B cell (primary cell): ENCODE measurements at regions not wholly inside any gene's neighbourhood (a gene's known extent, or its start where the extent isn't known, plus 50 kb on each side); places are given as distances from the start of the nearest gene placed in this dataset.

Experiments
- ATAC-seq: fragments of 200-7000 bp; cut with Tn5 transposase; one replicate; pipeline ENCODE4 v1.10.0; 2021; ENCODE audit warnings: low read depth, mild to moderate bottlenecking, moderate number of reproducible peaks, moderate library complexity
- CTCF ChIA-PET: fragments of 350-600 bp; sonication (Branson Sonifier 250); formaldehyde crosslinking; loops from one replicate; lab custom pipeline; 2021; ENCODE audit warnings: antibody characterized with exemption, inconsistent platforms; lab: Charles Lee
- POLR2A ChIA-PET: fragments of 350-600 bp; sonication (Branson Sonifier 250); formaldehyde crosslinking; loops from one replicate; lab custom pipeline; 2021; ENCODE audit warnings: antibody characterized with exemption; lab: Charles Lee
- DNase-seq: peaks from one replicate; pipeline ENCODE4 v3.0.0; 2013
- H2AFZ ChIP-seq: 2 replicates; pipeline ENCODE4 v1.6.1; 2012; ENCODE audit warnings: mild to moderate bottlenecking, low read depth, low read length; ENCODE audit not compliant: insufficient read depth, poor library complexity, severe bottlenecking
- H3K27ac ChIP-seq, 2 donors: 1 replicate in 1 of 2; 2 replicates in 1 of 2; pipeline ENCODE4 v1.5.1; 2012 to 2013; ENCODE audit warnings: low read length in 2 of 2, mild to moderate bottlenecking in 2 of 2, moderate library complexity in 1 of 2
- H3K27me3 ChIP-seq, 4 experiments: fragments of 200-600 bp in 1 of 4; sonication (generic) in 1 of 4; replicated peaks in 1 of 4; 1 replicate in 2 of 4; 2 replicates in 2 of 4; pipeline versions ENCODE4 v1.6.1 to v1.7.0; 2013 to 2016; ENCODE audit warnings: low read length in 3 of 4, mild to moderate bottlenecking in 2 of 4, mixed read lengths in 1 of 4, moderate library complexity in 1 of 4; ENCODE audit not compliant: insufficient read depth in 4 of 4, control insufficient read depth in 3 of 4; ENCODE audit errors: control extremely low read depth in 1 of 4
- H3K36me3 ChIP-seq, 2 experiments: replicated peaks in 1 of 2; 1 replicate in 1 of 2; 2 replicates in 1 of 2; pipeline versions ENCODE4 v1.6.1 to v1.7.1; 2013; ENCODE audit warnings: low read length in 1 of 2; ENCODE audit not compliant: insufficient read depth in 2 of 2, control insufficient read depth in 1 of 2; ENCODE audit errors: control extremely low read depth in 1 of 2, extremely low read depth in 1 of 2
- H3K4me1 ChIP-seq, 2 donors: fragments of 200-600 bp in 1 of 2; sonication (generic) in 1 of 2; 1 replicate in 1 of 2; 2 replicates in 1 of 2; pipeline versions ENCODE4 v1.5.1 to v1.6.1; 2013 to 2017; ENCODE audit warnings: low read length in 2 of 2; ENCODE audit not compliant: control insufficient read depth in 2 of 2, insufficient read depth in 2 of 2
- H3K4me2 ChIP-seq: replicated peaks from 2 replicates; pipeline ENCODE3; 2012; ENCODE audit warnings: mild to moderate bottlenecking, low read depth, low read length; ENCODE audit not compliant: poor library complexity, severe bottlenecking
- H3K4me3 ChIP-seq, 5 experiments: fragments of 200-600 bp in 1 of 5; sonication (generic) in 1 of 5; 1 replicate in 3 of 5; 2 replicates in 2 of 5; pipeline versions ENCODE4 v1.5.1 to v1.7.0; 2011 to 2016; ENCODE audit warnings: low read length in 4 of 5, mild to moderate bottlenecking in 4 of 5, low read depth in 2 of 5, control low read depth in 1 of 5, moderate library complexity in 1 of 5; ENCODE audit not compliant: insufficient read depth in 1 of 5; ENCODE audit errors: control extremely low read depth in 1 of 5, extremely low read depth in 1 of 5
- H3K79me2 ChIP-seq: fragments of 200-600 bp; sonication (generic); one replicate; pipeline ENCODE4 v1.6.0; 2016; ENCODE audit warnings: low read length; ENCODE audit not compliant: control insufficient read depth, insufficient read depth
- H3K9ac ChIP-seq: fragments of 200-600 bp; sonication (generic); 2 replicates; pipeline ENCODE4 v1.6.1; 2017; ENCODE audit warnings: mild to moderate bottlenecking, low read length, moderate library complexity
- H3K9me3 ChIP-seq, 3 donors: one replicate each; pipeline versions ENCODE4 v1.6.1 to v1.7.1; 2013; ENCODE audit warnings: low read length in 2 of 3; ENCODE audit not compliant: control insufficient read depth in 2 of 3, insufficient read depth in 1 of 3; ENCODE audit errors: control extremely low read depth in 1 of 3
- H4K20me1 ChIP-seq: 2 replicates; pipeline ENCODE4 v1.6.0; 2012; ENCODE audit warnings: mild to moderate bottlenecking, low read length; ENCODE audit not compliant: insufficient read depth, control insufficient read depth, poor library complexity, severe bottlenecking
- H3K27ac Mint-ChIP-seq: one replicate; pipeline ENCODE4 v1.8.0; 2021; ENCODE audit warnings: mixed read lengths
- H3K27me3 Mint-ChIP-seq: one replicate; pipeline ENCODE4 v1.8.0; 2021; ENCODE audit warnings: mixed read lengths
- H3K4me1 Mint-ChIP-seq: one replicate; pipeline ENCODE4 v1.8.0; 2021; ENCODE audit warnings: mixed read lengths
- H3K4me3 Mint-ChIP-seq: one replicate; pipeline ENCODE4 v1.8.0; 2021; ENCODE audit warnings: mixed read lengths
- H3K9me3 Mint-ChIP-seq: one replicate; pipeline ENCODE4 v1.8.0; 2022; ENCODE audit warnings: mixed read lengths; ENCODE audit not compliant: insufficient read depth
- CTCF ChIP-seq: fragments of 200-600 bp; IDR thresholded peaks from one replicate; pipeline ENCODE4 v1.8.0; 2022; ENCODE audit warnings: antibody characterized with exemption, mild to moderate bottlenecking
- EZH2 ChIP-seq: IDR thresholded peaks from 2 replicates; pipeline ENCODE4 v1.6.1; 2012; ENCODE audit warnings: borderline replicate concordance, low read depth, mild to moderate bottlenecking, moderate library complexity, low read length; ENCODE audit not compliant: insufficient read depth, poor library complexity, severe bottlenecking
- WGBS: methylation state at CpG from one replicate; pipeline ENCODE4 v1.1.5; 2013; ENCODE audit warnings: missing lambda C conversion rate; ENCODE audit not compliant: insufficient coverage; 5-methylcytosine and 5-hydroxymethylcytosine counted together
- intact Hi-C: fragments of 100-400 bp; cut with micrococcal nuclease; formaldehyde crosslinking; loops from one replicate; pipeline ENCODE4 v1.10.0; 2022

GRCh38 chr20:29690274-29690673 lies 1567.2 kb upstream of the DEFB115 start:
- no peaks in the 10 kb centered on the region for H3K27me3 Mint-ChIP-seq
- no peaks in the 10 kb centered on the region for H3K27me3 ChIP-seq
- no peak overlapping the region for H3K9ac ChIP-seq
- H3K36me3 ChIP-seq, result no peaks in the 10 kb centered on the region
- H3K4me2 ChIP-seq, result no peak overlapping the region
- no peaks in the 10 kb centered on the region for H3K4me1 Mint-ChIP-seq
- H3K79me2 ChIP-seq, result no peaks in the 10 kb centered on the region
- no peaks in the 10 kb centered on the region for H4K20me1 ChIP-seq
- intact Hi-C loops, result no loop called here
- ChIA-PET CTCF (no interaction called here), POLR2A (no interaction called here)
- H3K9me3 Mint-ChIP-seq, result no peaks in the 10 kb centered on the region
- TF ChIP-seq CTCF, result no peak
- no peak for TF ChIP-seq EZH2
- H3K4me3 ChIP-seq, result no peak overlapping the region
- H2AFZ ChIP-seq, result no peak overlapping the region
- H3K4me1 ChIP-seq, result no peaks in the 10 kb centered on the region
- no peak overlapping the region for H3K27ac ChIP-seq
- ATAC-seq (no peak), DNase-seq (no peak)
- H3K27ac Mint-ChIP-seq, result no peak overlapping the region
- no peak overlapping the region for H3K4me3 Mint-ChIP-seq
- H3K9me3 ChIP-seq, result peaks cover 0 to 32% (median 0%) of the 10 kb centered on the region in 3 donors
- 86% methylated on average over 16 of the region's 19 CpGs for WGBS

- no peak overlapping the region for H2AFZ ChIP-seq
- CTCF ChIA-PET, result no interaction called here
- H3K4me1 ChIP-seq, result no peaks in the 10 kb centered on the region
- no peaks in the 10 kb centered on the region for H3K79me2 ChIP-seq
- TF ChIP-seq EZH2 (no peak), CTCF (no peak)
- POLR2A ChIA-PET, result no interaction called here
- ATAC-seq (no peak), DNase-seq (no peak)
- H3K36me3 ChIP-seq, result no peaks in the 10 kb centered on the region
- peaks cover 0 to 44% (median 3%) of the 10 kb centered on the region in 3 donors for H3K9me3 ChIP-seq
- intact Hi-C loops, result no loop called here
- no peak overlapping the region for H3K27ac ChIP-seq
- Mint-ChIP-seq H3K4me3 (no peak overlapping the region), H3K9me3 (peaks cover 15% of the 10 kb centered on the region), H3K4me1 (no peaks in the 10 kb centered on the region), H3K27me3 (peaks cover 3% of the 10 kb centered on the region), H3K27ac (no peak overlapping the region)
- no peak overlapping the region for H3K4me3 ChIP-seq
- H3K9ac ChIP-seq, result no peak overlapping the region
- no peaks in the 10 kb centered on the region for H3K27me3 ChIP-seq
- WGBS, result 58% methylated on average over 20 of the region's 35 CpGs
- no peak overlapping the region for H3K4me2 ChIP-seq
- no peaks in the 10 kb centered on the region for H4K20me1 ChIP-seq
These were observed 1516.9 kb upstream of the DEFB115 start for GRCh38 chr20:29740601-29740950.
